Endodermal cell (in vitro differentiated cells): ENCODE measurements at regions not wholly inside any gene's neighbourhood (a gene's known extent, or its start where the extent isn't known, plus 50 kb on each side); places are given as distances from the start of the nearest gene placed in this dataset.

ENCODE experiments used
- DNase-seq: peaks from one replicate; pipeline ENCODE4 v3.0.0-alpha.2; 2017
- H3K27ac ChIP-seq: 2 replicates; pipeline ENCODE4 v1.5.1; 2013; ENCODE audit warnings: mild to moderate bottlenecking, low read depth, low read length, moderate library complexity
- H3K27me3 ChIP-seq: 2 replicates; pipeline ENCODE4 v1.6.1; 2013; ENCODE audit warnings: mild to moderate bottlenecking, low read length, moderate library complexity; ENCODE audit not compliant: insufficient read depth, control insufficient read depth, poor library complexity, severe bottlenecking
- H3K36me3 ChIP-seq: 2 replicates; pipeline ENCODE4 v1.7.0; 2013; ENCODE audit warnings: mild to moderate bottlenecking, low read length, moderate library complexity; ENCODE audit not compliant: control insufficient read depth, insufficient read depth
- H3K4me1 ChIP-seq: one replicate; pipeline ENCODE4 v1.7.0; 2013; ENCODE audit warnings: low read length; ENCODE audit not compliant: control insufficient read depth, insufficient read depth
- H3K4me3 ChIP-seq: 2 replicates; pipeline ENCODE4 v1.5.1; 2013; ENCODE audit warnings: mild to moderate bottlenecking, low read length, moderate library complexity
- H3K9ac ChIP-seq: 2 replicates; pipeline ENCODE4 v1.6.1; 2013; ENCODE audit warnings: mild to moderate bottlenecking, low read length, moderate library complexity; ENCODE audit not compliant: poor library complexity, severe bottlenecking; ENCODE audit errors: extremely low read depth
- H3K9me3 ChIP-seq: 2 replicates; pipeline ENCODE4 v1.6.1; 2013; ENCODE audit warnings: mild to moderate bottlenecking, low read length, moderate library complexity; ENCODE audit not compliant: control insufficient read depth
- H3K27ac Mint-ChIP-seq: 2 replicates; pipeline ENCODE4 v1.8.0; 2020; ENCODE audit warnings: mixed read lengths
- H3K27me3 Mint-ChIP-seq: 2 replicates; pipeline ENCODE4 v1.8.0; 2021; ENCODE audit warnings: mild to moderate bottlenecking, mixed read lengths; ENCODE audit not compliant: insufficient read depth
- H3K36me3 Mint-ChIP-seq: 2 replicates; pipeline ENCODE4 v1.8.0; 2020; ENCODE audit warnings: low read depth, mixed read lengths
- H3K4me1 Mint-ChIP-seq: 2 replicates; pipeline ENCODE4 v1.8.0; 2020; ENCODE audit warnings: mixed read lengths
- H3K4me3 Mint-ChIP-seq: 2 replicates; pipeline ENCODE4 v1.8.0; 2020; ENCODE audit warnings: mild to moderate bottlenecking, moderate library complexity, mixed read lengths
- H3K9me3 Mint-ChIP-seq: 2 replicates; pipeline ENCODE4 v1.8.0; 2020; ENCODE audit warnings: mild to moderate bottlenecking, mixed read lengths
- CTCF ChIP-seq: fragments of 200-600 bp; sonication (generic); conservative IDR thresholded peaks from 2 replicates; pipeline ENCODE4 v1.5.0; 2021; ENCODE audit warnings: antibody characterized with exemption, mild to moderate bottlenecking
- WGBS, 2 experiments: methylation state at CpG; one replicate each; pipeline versions ENCODE4 v1.1.5 to v1.1.7; 2013; ENCODE audit warnings: missing lambda C conversion rate in 2 of 2, mixed read lengths in 1 of 2; ENCODE audit not compliant: insufficient coverage in 1 of 2, insufficient read length in 1 of 2; 5-methylcytosine and 5-hydroxymethylcytosine counted together

GRCh38 chr1:38376577-38376976, 330.0 kb upstream of the POU3F1 start:
- H3K9me3 Mint-ChIP-seq = peaks cover 34% of the 10 kb centered on the region
- DNase-seq = no peak
- no peak overlapping the region for H3K27ac Mint-ChIP-seq
- WGBS, 2 experiments = 70 to 89% methylated on average over 2 of the region's 2 CpGs
- H3K36me3 Mint-ChIP-seq = peaks cover 37% of the 10 kb centered on the region
- Histone ChIP-seq H3K36me3 (peaks cover 4% of the 10 kb centered on the region), H3K27ac (no peak overlapping the region), H3K9me3 (peaks cover 38% of the 10 kb centered on the region), H3K4me1 (no peaks in the 10 kb centered on the region), H3K27me3 (no peaks in the 10 kb centered on the region), H3K9ac (no peak overlapping the region), H3K4me3 (no peak overlapping the region)
- H3K27me3 Mint-ChIP-seq = no peaks in the 10 kb centered on the region
- H3K4me3 Mint-ChIP-seq = no peak overlapping the region
- H3K4me1 Mint-ChIP-seq = peaks cover 12% of the 10 kb centered on the region
- TF ChIP-seq CTCF = no peak

GRCh38 chr1:38375035-38375434, 328.4 kb upstream of the POU3F1 start:
- H3K4me1 Mint-ChIP-seq = peaks cover 19% of the 10 kb centered on the region
- no peak overlapping the region for H3K4me3 Mint-ChIP-seq
- no peak overlapping the region for H3K27ac Mint-ChIP-seq
- H3K27ac ChIP-seq = no peak overlapping the region
- no peaks in the 10 kb centered on the region for H3K27me3 Mint-ChIP-seq
- H3K4me3 ChIP-seq = peak overlapping the region; percentile 37
- no peak for DNase-seq
- no peaks in the 10 kb centered on the region for H3K4me1 ChIP-seq
- H3K9ac ChIP-seq = no peak overlapping the region
- TF ChIP-seq CTCF = no peak
- peaks cover 38% of the 10 kb centered on the region for H3K9me3 ChIP-seq
- peaks cover 34% of the 10 kb centered on the region for H3K9me3 Mint-ChIP-seq
- 89% methylated on average over 1 of the region's 1 CpG; no CpG with 5 or more reads in 1 of the 2 experiments for WGBS, 2 experiments
- H3K36me3 ChIP-seq = peaks cover 4% of the 10 kb centered on the region
- H3K36me3 Mint-ChIP-seq = peaks cover 37% of the 10 kb centered on the region
- H3K27me3 ChIP-seq = no peaks in the 10 kb centered on the region

- Histone ChIP-seq H3K9ac (no peak overlapping the region), H3K4me1 (no peaks in the 10 kb centered on the region), H3K27ac (no peak overlapping the region), H3K9me3 (peaks cover 38% of the 10 kb centered on the region), H3K36me3 (peaks cover 4% of the 10 kb centered on the region), H3K4me3 (no peak overlapping the region), H3K27me3 (no peaks in the 10 kb centered on the region)
- TF ChIP-seq CTCF = no peak
- peaks cover 34% of the 10 kb centered on the region for H3K9me3 Mint-ChIP-seq
- no peaks in the 10 kb centered on the region for H3K27me3 Mint-ChIP-seq
- H3K27ac Mint-ChIP-seq = peak overlapping the region; percentile 68
- H3K36me3 Mint-ChIP-seq = peaks cover 35% of the 10 kb centered on the region
- H3K4me1 Mint-ChIP-seq = peaks cover 15% of the 10 kb centered on the region
- H3K4me3 Mint-ChIP-seq = no peak overlapping the region
- no peak for DNase-seq
- 100% methylated on average over 1 of the region's 1 CpG; no CpG with 5 or more reads in 1 of the 2 experiments for WGBS, 2 experiments
Measured at GRCh38 chr1:38371505-38371844, 324.9 kb upstream of the POU3F1 start.
